ENCODE measurements at regions not wholly inside any gene's neighbourhood (a gene's known extent, or its start where the extent isn't known, plus 50 kb on each side); places are given as distances from the start of the nearest gene placed in this dataset.

GRCh38 chr2:106623456-106623855 lies 136.3 kb downstream of the CD8B2 start:
- intact Hi-C loops (cut with DNase I) = no loop called here
- no peak for DNase-seq (ENCODE audit: low spot score)

DNA sequence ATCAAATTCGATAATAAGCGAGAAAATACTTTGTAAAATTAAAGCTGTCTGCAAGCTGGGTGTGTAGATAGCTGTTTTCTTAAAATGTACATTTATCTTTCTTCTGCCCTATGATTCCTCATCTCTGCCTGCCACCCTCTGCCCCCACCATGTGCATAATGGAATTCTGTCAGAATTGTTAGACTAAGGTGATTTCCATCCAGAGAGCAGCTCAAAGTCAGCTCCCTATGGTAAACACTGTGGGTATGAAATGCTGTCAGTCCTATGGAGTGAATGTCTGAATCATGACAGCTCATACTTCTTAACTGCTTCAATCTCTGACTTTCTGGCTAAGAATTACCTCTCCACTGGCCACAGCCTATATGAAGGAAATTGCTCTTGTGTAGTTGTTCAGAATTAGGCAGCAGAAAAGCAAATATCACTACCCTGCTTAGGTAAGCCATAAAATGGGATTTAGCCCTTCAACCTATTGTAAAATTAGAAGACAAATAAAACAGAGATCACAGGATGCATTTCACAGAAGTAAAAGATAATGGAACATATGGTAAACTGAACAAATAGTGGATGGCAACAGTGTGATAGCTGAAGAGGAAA lies 137.7 kb downstream of the CD8B2 start:
- intact Hi-C loops (cut with DNase I) = no loop called here
- no peak for DNase-seq (ENCODE audit: low spot score)

DNA sequence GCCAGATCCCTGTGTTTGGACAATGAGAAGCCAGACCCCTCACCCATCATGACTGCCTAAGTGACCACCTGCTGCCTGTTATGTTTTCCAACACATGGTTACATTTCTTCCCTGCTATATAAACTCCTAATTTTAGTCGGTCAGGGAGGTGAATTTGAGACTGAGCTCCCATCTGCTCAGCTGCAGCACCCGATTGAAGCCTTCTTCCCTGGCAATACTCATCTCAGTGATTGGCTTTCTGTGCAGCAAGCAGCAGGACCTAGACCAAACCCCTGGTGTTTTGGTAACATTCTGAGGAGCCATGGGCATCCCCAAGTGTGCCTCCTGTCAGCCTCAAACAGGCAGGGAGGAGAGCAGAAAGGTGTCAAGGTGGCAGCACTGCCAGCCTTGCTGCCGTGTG lies 141.2 kb downstream of the CD8B2 start:
- intact Hi-C loops (cut with DNase I) = no loop called here
- DNase-seq (ENCODE audit: low spot score) = no peak

GRCh38 chr2:106629981-106630380 lies 142.8 kb downstream of the CD8B2 start:
- no peak for DNase-seq (ENCODE audit: low spot score)
- intact Hi-C loops (cut with DNase I) = no loop called here

GRCh38 chr2:106631281-106631680 lies 144.1 kb downstream of the CD8B2 start:
- no peak for DNase-seq (ENCODE audit: low spot score)
- intact Hi-C loops (cut with DNase I) = no loop called here

DNA sequence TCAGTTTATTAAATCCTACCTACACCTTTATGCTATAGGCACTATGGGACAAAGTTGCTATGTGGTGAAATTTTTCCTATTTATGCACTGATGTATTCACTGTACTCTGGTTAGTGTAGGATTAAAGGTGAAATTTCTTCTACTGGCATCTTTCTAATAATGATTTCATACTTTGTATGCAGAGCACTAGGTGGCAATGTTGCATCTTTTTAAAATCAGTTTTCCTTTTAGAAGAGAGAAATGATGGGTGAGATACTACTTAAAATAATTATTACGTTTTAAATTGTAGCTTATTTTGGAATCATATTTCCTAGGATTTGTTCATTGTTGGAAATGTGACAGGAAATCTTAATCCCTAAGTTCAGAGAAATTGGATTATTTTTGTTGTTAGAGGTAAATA lies 150.9 kb downstream of the CD8B2 start:
- intact Hi-C loops (cut with DNase I) = loop anchor here (5.0 kb wide), 1 partner anchor 1294 kb away; no protein-coding TSS in a partner anchor
- DNase-seq (ENCODE audit: low spot score) = no peak

DNA sequence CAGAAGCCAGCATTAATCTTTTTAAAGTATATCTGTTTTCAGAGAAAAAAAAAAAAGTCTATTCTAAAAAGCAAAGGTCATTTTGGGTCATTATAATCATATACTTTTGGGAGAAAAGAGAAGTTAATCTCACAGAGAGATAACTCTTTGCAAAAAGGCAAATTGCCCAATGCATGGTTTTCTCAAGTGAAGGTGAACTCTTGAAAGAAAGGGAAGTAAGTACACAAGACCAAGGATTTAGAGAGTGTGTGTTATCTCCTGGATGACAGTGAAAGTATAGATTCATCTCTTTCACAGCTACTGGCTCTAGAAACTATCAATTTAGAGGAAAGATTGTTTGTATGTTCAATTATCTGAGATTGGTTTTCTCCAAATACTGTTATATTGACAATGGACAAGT lies 151.4 kb downstream of the CD8B2 start:
- intact Hi-C loops (cut with DNase I) = loop anchor here (5.0 kb wide), 1 partner anchor 1294 kb away; no protein-coding TSS in a partner anchor
- DNase-seq (ENCODE audit: low spot score) = no peak

DNA sequence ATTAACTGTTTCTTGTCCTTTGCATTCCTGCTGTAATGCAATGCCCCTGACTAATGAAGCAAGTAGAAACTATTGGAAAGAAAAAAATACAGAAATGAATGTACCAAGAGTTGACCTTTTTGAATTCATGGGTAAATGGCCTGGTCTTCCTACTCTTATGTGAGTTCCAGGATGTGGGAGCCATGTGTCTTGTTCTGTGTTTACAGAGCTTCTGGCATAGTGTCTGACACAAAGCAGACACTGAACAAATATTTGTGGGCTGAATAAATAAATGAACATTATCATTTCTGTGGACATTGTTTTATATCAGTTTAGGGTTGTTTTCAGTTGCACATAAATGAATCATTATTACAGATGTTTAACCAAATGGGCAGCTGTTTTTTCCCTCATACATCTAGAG lies 155.5 kb downstream of the CD8B2 start:
- intact Hi-C loops (cut with DNase I) = no loop called here
- no peak for DNase-seq (ENCODE audit: low spot score)

- no peak for DNase-seq (ENCODE audit: low spot score)
- intact Hi-C loops (cut with DNase I) = no loop called here
These were observed 157.5 kb downstream of the CD8B2 start for GRCh38 chr2:106644623-106645022.

- intact Hi-C loops (cut with DNase I) = no loop called here
- DNase-seq (ENCODE audit: low spot score) = no peak
These were observed 159.4 kb downstream of the CD8B2 start for GRCh38 chr2:106646605-106647004.

- no peak for DNase-seq (ENCODE audit: low spot score)
- intact Hi-C loops (cut with DNase I) = no loop called here
These were observed 162.1 kb downstream of the CD8B2 start for GRCh38 chr2:106649306-106649705.

DNA sequence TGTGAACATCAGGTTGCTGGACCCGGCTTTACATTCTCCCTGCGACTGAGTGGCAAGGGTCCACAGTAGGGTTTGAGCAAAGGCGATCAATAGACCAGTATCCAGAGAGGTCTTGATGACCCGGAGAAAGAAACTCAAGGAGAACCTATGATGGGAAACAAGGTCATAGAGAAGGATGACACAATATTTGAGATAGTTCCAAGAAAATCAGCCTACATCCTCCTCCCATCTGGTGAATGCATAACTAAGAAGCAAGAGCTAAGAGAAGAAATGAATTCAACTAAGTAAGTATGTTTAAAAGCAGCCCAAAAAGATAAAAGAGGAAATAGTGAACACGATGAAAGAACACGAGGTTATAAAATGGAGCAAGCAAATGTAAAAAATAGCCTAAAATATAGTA lies 166.3 kb downstream of the CD8B2 start:
- intact Hi-C loops (cut with DNase I) = no loop called here
- no peak for DNase-seq (ENCODE audit: low spot score)

DNA sequence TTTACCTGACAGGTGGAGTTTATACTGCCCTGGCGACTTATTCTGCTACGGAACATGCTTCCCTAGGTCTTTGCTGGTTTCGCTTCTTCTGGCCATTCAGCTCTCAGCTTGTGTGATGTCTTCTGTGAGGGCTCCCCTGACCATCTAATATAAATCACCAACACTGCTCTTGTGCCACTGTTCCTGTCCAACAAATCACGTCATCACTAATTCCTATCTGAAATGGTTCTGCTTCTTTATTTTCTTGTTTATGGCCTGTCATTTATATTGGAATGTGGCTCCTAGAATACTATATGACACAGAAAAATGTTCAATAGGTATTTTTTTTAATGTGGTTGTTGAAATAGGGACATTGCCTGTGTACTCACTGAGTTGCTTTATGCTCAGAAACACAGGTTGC lies 171.5 kb downstream of the CD8B2 start:
- intact Hi-C loops (cut with DNase I) = no loop called here
- DNase-seq (ENCODE audit: low spot score) = no peak

GRCh38 chr2:106664669-106665068 lies 177.5 kb downstream of the CD8B2 start:
- intact Hi-C loops (cut with DNase I) = no loop called here
- no peak for DNase-seq (ENCODE audit: low spot score)

GRCh38 chr2:106667478-106668070 lies 180.4 kb downstream of the CD8B2 start:
- no peak for DNase-seq (ENCODE audit: low spot score)
- intact Hi-C loops (cut with DNase I) = no loop called here

DNA sequence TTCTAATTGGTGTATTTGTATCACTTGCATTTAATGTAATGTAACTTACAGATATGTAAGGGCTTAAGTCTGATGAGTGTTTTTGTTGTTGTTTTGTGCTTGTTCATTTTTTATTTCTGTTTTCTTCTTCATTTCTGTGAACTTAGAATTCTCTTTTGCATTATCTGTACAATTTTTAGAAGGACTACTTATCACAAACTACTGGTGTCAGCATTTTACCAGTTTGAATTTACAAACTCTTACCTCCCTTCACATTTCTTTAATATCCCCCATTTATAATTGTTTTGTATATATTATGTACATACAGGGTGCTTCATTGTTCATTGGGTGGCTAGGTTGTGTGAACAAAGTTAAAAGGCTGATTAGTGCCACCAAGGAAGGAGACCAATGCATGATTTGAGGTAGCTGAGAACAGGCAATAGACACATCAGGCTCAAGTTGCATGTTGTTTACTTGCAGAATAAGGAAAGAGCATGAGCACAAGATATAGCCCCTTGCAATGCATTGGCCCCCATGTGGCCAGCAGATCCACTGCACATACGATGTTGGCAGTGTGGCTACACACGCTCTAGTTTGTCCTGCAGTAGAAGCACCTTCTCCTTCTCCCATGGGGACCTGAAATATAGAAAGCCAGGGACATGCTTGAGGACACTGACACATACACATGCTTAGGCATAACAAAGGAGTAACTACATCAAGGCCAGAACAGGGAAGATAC lies 198.2 kb downstream of the CD8B2 start:
- no peak for DNase-seq (ENCODE audit: low spot score)
- intact Hi-C loops (cut with DNase I) = no loop called here

GRCh38 chr2:106686814-106687213 lies 199.2 kb downstream of the ST6GAL2 start:
- intact Hi-C loops (cut with DNase I) = no loop called here
- DNase-seq (ENCODE audit: low spot score) = no peak

DNA sequence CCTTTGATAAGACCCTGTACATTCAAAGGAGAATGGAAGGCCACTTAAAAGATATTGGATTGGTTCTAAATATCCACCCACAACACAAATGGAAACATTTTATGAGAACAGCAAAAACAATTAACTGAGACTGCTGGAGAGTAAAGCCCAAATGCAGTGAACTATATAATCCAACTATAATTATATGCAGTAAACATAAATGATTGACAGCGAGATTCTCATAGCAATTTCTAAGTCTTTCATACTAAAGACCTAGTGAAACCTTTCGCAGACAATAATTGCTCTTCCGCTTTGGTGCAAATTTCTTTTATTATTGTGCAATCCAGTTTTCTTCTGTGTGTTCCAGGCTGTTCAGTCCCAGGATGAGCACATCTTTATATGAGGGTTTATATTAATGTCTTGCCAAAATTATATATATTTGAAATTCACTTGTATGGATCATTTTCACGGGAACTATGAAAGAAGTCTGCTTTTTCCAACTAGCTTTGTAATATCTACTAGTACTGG lies 190.9 kb downstream of the ST6GAL2 start:
- intact Hi-C loops (cut with DNase I) = no loop called here
- DNase-seq (ENCODE audit: low spot score) = no peak

DNA sequence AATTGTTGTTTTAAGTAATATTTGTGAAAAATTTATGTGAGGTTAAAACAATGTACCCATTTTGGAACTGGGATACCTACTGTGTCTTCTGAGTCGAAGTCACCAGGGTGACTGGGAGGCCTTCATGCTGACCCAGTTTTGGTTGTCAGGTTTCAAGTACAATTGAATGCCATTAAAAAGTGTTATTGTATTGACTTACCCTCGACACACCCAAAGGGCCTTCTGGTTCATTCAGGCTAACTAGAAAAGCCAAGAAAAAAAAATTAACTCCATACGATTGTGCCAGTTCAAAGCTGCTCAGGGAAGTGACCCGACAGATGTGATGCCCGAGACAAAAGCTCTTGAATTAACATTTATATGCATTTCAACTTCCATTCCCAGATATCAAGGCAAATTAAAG lies 190.0 kb downstream of the ST6GAL2 start:
- DNase-seq (ENCODE audit: low spot score) = no peak
- intact Hi-C loops (cut with DNase I) = no loop called here

DNA sequence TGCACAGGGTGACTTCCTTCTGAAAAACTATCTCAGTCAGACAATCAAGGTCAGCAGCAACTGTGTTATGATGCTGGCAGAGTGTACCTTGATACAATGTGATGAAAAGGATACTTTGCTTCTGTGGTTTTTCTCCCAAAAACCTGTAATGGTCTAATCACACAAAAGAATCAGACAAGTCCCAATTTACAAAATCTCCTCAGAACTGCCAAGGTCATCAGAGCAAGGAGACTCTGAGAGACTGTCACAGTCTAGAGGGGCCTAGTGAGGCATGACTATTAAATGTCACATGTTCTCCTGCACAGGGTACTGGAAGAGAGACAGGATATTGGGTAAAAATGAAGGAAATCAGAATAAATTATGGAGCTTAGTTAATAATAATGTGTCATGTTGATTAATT lies 185.4 kb downstream of the ST6GAL2 start:
- no peak for DNase-seq (ENCODE audit: low spot score)
- intact Hi-C loops (cut with DNase I) = no loop called here

All from cardiac septum (tissue), 1 donor.